ENCODE measurements at regions not wholly inside any gene's neighbourhood (a gene's known extent, or its start where the extent isn't known, plus 50 kb on each side); places are given as distances from the start of the nearest gene placed in this dataset.

DNA sequence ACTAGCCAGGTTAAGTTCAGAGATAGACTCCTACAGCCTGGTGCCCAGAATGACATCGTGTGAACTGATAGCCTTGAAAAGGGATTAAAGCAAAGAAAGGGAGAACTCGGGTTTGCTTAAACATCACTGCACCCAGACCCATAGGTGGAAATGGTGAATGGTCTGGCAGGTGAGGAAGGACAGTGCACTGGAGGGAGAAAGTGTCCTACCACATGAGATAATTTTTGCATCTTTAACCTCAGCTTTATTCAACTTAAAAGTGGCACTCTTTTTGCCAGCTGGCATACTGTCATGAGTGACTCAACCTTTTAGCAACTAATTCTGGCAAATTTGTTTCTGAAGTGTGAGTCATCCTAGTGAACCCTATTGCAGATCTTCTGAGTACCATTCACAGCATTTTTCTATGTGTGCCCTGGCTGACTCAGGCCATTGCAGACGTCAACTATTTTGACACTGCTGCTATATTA is 53.0 kb upstream of the DAPP1 start:
- Mint-ChIP-seq H3K27ac (no peak overlapping the region), H3K36me3 (ENCODE audit: low read depth) (no peaks in the 10 kb centered on the region), H3K27me3 (ENCODE audit: insufficient read depth) (no peaks in the 10 kb centered on the region), H3K4me1 (ENCODE audit: low read depth) (peaks cover 11% of the 10 kb centered on the region), H3K4me3 (no peak overlapping the region), H3K9me3 (peaks cover 7% of the 10 kb centered on the region)
- intact Hi-C loops (cut with micrococcal nuclease) = no loop called here
- no peak for DNase-seq (ENCODE audit: low spot score)

DNA sequence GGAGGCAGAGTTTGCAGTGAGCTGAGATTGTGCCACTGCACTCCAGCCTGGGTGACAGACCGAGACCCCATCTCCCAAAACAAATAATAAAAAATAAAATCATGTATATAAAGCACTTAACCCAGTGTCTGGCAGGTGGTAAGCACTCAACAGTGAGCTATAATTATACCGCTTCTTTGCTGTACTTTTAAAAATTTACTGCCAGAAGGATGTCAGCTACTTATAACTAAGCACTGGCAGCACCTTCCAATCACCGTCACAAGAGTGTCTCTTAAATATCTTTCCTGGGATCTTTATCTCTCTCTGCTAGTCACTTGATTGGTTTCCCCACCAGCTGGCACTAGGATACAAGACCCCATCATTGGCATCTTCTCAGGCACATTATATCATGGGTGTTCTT is 53.9 kb upstream of the DAPP1 start:
- no peaks in the 10 kb centered on the region for H3K36me3 Mint-ChIP-seq (ENCODE audit: low read depth)
- intact Hi-C loops (cut with micrococcal nuclease) = no loop called here
- no peak overlapping the region for H3K4me3 Mint-ChIP-seq
- H3K27ac Mint-ChIP-seq = no peak overlapping the region
- H3K4me1 Mint-ChIP-seq (ENCODE audit: low read depth) = peaks cover 11% of the 10 kb centered on the region
- H3K27me3 Mint-ChIP-seq (ENCODE audit: insufficient read depth) = no peaks in the 10 kb centered on the region
- peaks cover 7% of the 10 kb centered on the region for H3K9me3 Mint-ChIP-seq
- DNase-seq (ENCODE audit: low spot score) = no peak

GRCh38 chr4:99759988-99760387 is 56.6 kb upstream of the DAPP1 start:
- intact Hi-C loops (cut with micrococcal nuclease) = no loop called here
- no peak overlapping the region for H3K4me3 Mint-ChIP-seq
- peaks cover 11% of the 10 kb centered on the region for H3K4me1 Mint-ChIP-seq (ENCODE audit: low read depth)
- DNase-seq (ENCODE audit: low spot score) = no peak
- no peak overlapping the region for H3K27ac Mint-ChIP-seq
- no peaks in the 10 kb centered on the region for H3K36me3 Mint-ChIP-seq (ENCODE audit: low read depth)
- H3K9me3 Mint-ChIP-seq = peaks cover 7% of the 10 kb centered on the region
- H3K27me3 Mint-ChIP-seq (ENCODE audit: insufficient read depth) = no peaks in the 10 kb centered on the region

DNA sequence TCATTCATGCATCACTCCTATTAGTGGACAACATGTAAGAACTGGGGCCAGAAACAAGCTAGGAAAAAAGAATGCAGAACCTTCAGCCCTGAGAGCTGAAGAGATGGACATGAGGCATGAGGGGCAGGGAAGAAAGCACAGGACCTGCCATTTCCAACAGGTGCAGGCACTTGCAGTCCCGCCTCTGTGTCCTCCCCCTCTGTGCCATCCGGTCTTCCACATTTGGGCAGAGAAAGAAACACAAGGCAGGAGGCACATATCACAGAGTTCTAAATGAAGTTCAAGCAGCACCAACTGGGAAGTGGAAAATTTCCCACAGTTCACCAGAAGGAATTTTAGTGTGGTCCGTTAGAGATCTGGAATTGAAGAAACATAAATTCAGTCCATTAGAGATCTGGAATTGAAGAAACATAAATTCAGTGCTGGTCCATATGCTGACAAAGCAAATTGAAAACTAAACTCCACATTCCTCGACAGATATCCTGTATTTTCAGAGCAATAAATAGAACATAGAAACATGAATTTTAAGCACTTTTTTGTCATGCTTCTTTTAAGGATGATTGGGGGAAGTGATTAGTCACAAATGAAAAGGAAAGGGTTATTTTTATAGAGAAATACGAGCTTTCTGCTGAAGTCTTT is 57.2 kb upstream of the DAPP1 start:
- Mint-ChIP-seq H3K36me3 (ENCODE audit: low read depth) (no peaks in the 10 kb centered on the region), H3K27me3 (ENCODE audit: insufficient read depth) (no peaks in the 10 kb centered on the region), H3K4me3 (no peak overlapping the region), H3K9me3 (peaks cover 7% of the 10 kb centered on the region), H3K27ac (no peak overlapping the region), H3K4me1 (ENCODE audit: low read depth) (peaks cover 11% of the 10 kb centered on the region)
- DNase-seq (ENCODE audit: low spot score) = no peak
- intact Hi-C loops (cut with micrococcal nuclease) = no loop called here

DNA sequence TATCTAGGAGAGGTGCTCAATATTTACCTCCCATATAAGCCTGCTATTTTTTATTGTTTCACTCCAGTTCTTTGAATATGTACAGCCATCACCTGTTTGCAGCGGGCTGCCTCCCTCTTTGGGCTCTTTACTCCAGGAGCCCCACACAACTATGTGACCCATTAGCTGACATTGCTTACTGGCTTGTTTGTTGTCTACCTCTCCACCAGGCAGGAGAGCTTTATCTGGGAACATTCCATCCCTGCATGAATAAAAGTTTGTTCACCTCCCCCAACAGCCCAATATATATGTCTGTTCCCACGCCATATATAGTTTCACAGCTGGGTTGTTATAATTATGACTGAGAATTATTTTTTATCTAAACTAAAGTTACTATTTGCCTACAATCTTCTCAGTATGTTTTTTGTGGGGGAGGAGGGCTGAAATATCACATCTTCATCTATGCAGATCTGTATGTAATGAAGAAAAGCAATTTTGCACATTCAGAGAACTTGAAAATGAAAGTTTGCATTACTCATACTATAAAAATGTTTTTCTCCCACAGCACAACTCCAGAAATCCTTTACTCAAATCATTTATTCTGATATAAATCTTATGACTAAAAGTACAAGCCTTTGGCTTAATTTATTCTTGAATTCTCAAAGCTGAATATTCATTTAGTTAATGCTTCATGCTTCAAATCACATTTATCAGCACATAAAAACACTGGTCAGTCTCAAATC is 61.2 kb upstream of the DAPP1 start:
- no peak overlapping the region for H3K27ac Mint-ChIP-seq
- H3K36me3 Mint-ChIP-seq (ENCODE audit: low read depth) = no peaks in the 10 kb centered on the region
- no peak for DNase-seq (ENCODE audit: low spot score)
- intact Hi-C loops (cut with micrococcal nuclease) = no loop called here
- H3K4me3 Mint-ChIP-seq = no peak overlapping the region
- peaks cover 11% of the 10 kb centered on the region for H3K4me1 Mint-ChIP-seq (ENCODE audit: low read depth)
- H3K9me3 Mint-ChIP-seq = no peaks in the 10 kb centered on the region
- peaks cover 1% of the 10 kb centered on the region for H3K27me3 Mint-ChIP-seq (ENCODE audit: insufficient read depth)

- Mint-ChIP-seq H3K9me3 (no peaks in the 10 kb centered on the region), H3K36me3 (ENCODE audit: low read depth) (no peaks in the 10 kb centered on the region), H3K27ac (no peak overlapping the region), H3K27me3 (ENCODE audit: insufficient read depth) (peaks cover 1% of the 10 kb centered on the region), H3K4me3 (no peak overlapping the region), H3K4me1 (ENCODE audit: low read depth) (peaks cover 6% of the 10 kb centered on the region)
- no peak for DNase-seq (ENCODE audit: low spot score)
- intact Hi-C loops (cut with micrococcal nuclease) = no loop called here
Observed at GRCh38 chr4:99754756-99755155, 61.9 kb upstream of the DAPP1 start.

DNA sequence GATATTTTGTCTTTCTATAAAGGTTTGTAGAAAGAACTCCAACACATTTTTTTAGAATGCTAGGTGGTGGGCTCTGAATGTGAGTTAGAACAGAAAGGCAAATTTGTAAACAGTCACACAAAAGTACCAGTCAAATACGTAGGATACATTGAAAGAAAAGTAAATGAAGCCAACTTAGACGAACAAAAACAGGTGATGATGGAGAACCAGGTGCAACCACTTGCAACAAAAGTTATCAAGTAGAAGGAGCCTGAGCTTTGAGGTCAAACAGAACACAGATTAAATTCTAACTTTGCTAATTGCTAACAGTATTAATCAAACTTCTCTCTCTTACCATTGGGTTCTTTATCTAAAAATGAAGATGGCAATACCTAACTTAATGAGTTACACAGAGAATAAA is 62.7 kb upstream of the DAPP1 start:
- Mint-ChIP-seq H3K36me3 (ENCODE audit: low read depth) (no peaks in the 10 kb centered on the region), H3K27me3 (ENCODE audit: insufficient read depth) (peaks cover 1% of the 10 kb centered on the region), H3K27ac (no peak overlapping the region), H3K4me3 (no peak overlapping the region), H3K9me3 (no peaks in the 10 kb centered on the region), H3K4me1 (ENCODE audit: low read depth) (no peaks in the 10 kb centered on the region)
- no peak for DNase-seq (ENCODE audit: low spot score)
- intact Hi-C loops (cut with micrococcal nuclease) = no loop called here

GRCh38 chr4:99749445-99750391 is 66.9 kb upstream of the DAPP1 start:
- no peak for DNase-seq (ENCODE audit: low spot score)
- Mint-ChIP-seq H3K9me3 (no peaks in the 10 kb centered on the region), H3K4me1 (ENCODE audit: low read depth) (no peaks in the 10 kb centered on the region), H3K36me3 (ENCODE audit: low read depth) (no peaks in the 10 kb centered on the region), H3K4me3 (no peak overlapping the region), H3K27me3 (ENCODE audit: insufficient read depth) (peaks cover 1% of the 10 kb centered on the region), H3K27ac (no peak overlapping the region)
- intact Hi-C loops (cut with micrococcal nuclease) = no loop called here

GRCh38 chr4:99746443-99746842 is 70.2 kb upstream of the DAPP1 start:
- H3K27ac Mint-ChIP-seq = no peak overlapping the region
- DNase-seq (ENCODE audit: low spot score) = no peak
- H3K4me1 Mint-ChIP-seq (ENCODE audit: low read depth) = no peaks in the 10 kb centered on the region
- no peaks in the 10 kb centered on the region for H3K36me3 Mint-ChIP-seq (ENCODE audit: low read depth)
- intact Hi-C loops (cut with micrococcal nuclease) = no loop called here
- no peak overlapping the region for H3K4me3 Mint-ChIP-seq
- H3K9me3 Mint-ChIP-seq = no peaks in the 10 kb centered on the region
- no peaks in the 10 kb centered on the region for H3K27me3 Mint-ChIP-seq (ENCODE audit: insufficient read depth)

DNA sequence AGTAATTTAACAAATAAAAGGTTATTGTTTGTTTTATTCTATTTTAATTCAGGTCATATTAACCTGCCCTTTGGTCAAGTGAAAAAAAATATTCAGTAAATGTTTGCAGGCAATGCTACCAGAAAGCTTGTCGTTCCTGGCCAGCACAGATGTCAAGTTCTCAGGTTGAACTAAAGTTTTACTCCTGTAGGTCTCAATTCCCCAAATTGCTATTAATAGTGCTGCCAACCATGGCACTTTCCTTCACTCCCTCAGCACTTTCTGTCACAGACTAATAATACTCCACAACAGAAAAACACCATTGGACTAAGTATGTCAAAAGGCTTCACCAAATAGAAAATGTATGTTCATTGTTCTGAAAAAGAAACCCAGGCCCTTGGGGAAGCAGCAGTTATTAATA is 79.2 kb upstream of the C4orf54 start:
- Mint-ChIP-seq H3K9me3 (no peaks in the 10 kb centered on the region), H3K27ac (no peak overlapping the region), H3K27me3 (ENCODE audit: insufficient read depth) (peaks cover 2% of the 10 kb centered on the region), H3K4me1 (ENCODE audit: low read depth) (no peaks in the 10 kb centered on the region), H3K4me3 (no peak overlapping the region), H3K36me3 (ENCODE audit: low read depth) (no peaks in the 10 kb centered on the region)
- no peak for DNase-seq (ENCODE audit: low spot score)
- intact Hi-C loops (cut with micrococcal nuclease) = no loop called here

DNA sequence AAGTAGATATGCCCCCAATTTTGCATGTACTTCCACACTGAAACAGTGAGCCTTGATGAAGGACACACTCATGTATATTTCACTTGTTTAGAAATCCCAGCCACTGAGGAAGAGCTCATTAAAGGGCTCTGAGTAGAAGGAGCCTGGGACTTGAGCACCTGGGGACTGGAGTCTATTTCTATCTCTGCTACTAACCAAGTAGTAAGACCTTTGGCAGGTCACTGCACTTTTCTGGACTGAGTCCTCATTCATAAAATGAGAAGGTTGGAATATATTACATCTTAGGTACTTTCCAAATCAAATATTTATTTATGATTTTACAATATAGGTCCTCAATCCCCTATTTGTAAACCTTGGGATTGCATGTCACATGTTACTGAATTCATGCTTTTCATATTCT is 78.2 kb upstream of the C4orf54 start:
- H3K27ac Mint-ChIP-seq = no peak overlapping the region
- no peaks in the 10 kb centered on the region for H3K4me1 Mint-ChIP-seq (ENCODE audit: low read depth)
- H3K9me3 Mint-ChIP-seq = no peaks in the 10 kb centered on the region
- H3K4me3 Mint-ChIP-seq = no peak overlapping the region
- no peak for DNase-seq (ENCODE audit: low spot score)
- H3K27me3 Mint-ChIP-seq (ENCODE audit: insufficient read depth) = peaks cover 2% of the 10 kb centered on the region
- intact Hi-C loops (cut with micrococcal nuclease) = no loop called here
- H3K36me3 Mint-ChIP-seq (ENCODE audit: low read depth) = no peaks in the 10 kb centered on the region

DNA sequence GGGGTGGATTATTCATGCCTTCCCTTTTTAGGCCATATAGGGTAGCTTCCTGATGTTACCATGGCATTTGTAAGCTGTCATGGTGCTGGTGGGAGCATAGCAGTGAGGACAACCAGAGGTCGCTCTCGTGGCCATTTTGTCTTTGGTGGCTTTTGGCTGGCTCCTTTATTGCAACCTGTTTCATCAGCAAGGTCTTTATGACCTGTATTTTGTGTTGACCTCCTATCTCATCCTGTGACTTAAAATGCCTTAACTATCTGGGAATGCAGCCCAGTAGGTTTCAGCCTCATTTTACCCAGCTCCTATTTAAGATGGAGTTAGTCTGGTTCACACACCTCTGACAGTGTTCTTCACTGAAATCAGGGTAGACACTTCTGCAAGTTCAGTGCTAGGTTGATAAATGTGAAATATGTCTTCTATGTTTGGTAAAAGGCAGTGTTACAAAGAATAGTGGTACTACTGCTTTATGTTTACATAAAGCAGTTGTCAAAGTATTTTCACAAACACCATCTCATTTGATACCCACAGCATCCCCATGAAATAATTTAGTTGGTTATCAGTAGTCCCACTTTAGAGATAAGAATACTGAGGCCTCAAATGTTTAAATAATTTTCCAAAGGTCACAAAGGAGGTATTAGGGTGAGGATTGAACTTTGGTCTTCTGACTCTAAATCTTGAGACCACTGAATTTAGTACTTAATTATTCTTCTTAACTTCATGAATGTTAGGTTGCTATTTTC is 77.1 kb upstream of the C4orf54 start:
- Mint-ChIP-seq H3K4me1 (ENCODE audit: low read depth) (no peaks in the 10 kb centered on the region), H3K27ac (no peak overlapping the region), H3K36me3 (ENCODE audit: low read depth) (no peaks in the 10 kb centered on the region), H3K4me3 (no peak overlapping the region), H3K27me3 (ENCODE audit: insufficient read depth) (peaks cover 2% of the 10 kb centered on the region), H3K9me3 (no peaks in the 10 kb centered on the region)
- intact Hi-C loops (cut with micrococcal nuclease) = no loop called here
- DNase-seq (ENCODE audit: low spot score) = no peak
